GM18505 (cell line): ENCODE measurements at regions not wholly inside any gene's neighbourhood (a gene's known extent, or its start where the extent isn't known, plus 50 kb on each side); places are given as distances from the start of the nearest gene placed in this dataset.

Experiments
- ATAC-seq: cut with Tn5 transposase; IDR thresholded peaks from one replicate; pipeline ENCODE4 v1.9.1; 2021; ENCODE audit not compliant: unreplicated experiment
- POLR2A ChIP-seq: IDR thresholded peaks from 4 replicates; pipeline ENCODE4 v1.6.1; 2011; ENCODE audit warnings: borderline replicate concordance; ENCODE audit not compliant: insufficient read depth, insufficient read length; ENCODE audit errors: extremely low read depth

DNA sequence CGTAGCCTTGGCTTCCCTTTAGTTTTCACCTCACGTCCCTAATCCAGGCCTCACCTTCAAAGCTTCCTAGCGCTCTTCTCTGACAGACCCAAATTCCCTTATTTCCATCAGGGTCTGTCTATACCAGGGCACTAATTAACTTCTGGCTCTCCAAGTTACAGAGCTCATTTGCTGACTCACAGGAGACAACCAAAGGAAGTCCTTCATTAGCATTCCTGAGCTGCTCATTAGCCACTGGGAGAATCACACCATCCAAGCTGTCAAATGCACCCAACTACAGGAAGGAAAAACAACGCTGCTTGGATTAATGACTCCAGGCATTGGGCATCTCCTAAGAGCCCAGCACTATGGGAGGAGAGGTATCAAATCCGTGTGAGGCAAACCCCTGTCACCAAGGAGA lies 109.8 kb upstream of the ALK start:
- no peak for ATAC-seq
- no peak for TF ChIP-seq POLR2A

DNA sequence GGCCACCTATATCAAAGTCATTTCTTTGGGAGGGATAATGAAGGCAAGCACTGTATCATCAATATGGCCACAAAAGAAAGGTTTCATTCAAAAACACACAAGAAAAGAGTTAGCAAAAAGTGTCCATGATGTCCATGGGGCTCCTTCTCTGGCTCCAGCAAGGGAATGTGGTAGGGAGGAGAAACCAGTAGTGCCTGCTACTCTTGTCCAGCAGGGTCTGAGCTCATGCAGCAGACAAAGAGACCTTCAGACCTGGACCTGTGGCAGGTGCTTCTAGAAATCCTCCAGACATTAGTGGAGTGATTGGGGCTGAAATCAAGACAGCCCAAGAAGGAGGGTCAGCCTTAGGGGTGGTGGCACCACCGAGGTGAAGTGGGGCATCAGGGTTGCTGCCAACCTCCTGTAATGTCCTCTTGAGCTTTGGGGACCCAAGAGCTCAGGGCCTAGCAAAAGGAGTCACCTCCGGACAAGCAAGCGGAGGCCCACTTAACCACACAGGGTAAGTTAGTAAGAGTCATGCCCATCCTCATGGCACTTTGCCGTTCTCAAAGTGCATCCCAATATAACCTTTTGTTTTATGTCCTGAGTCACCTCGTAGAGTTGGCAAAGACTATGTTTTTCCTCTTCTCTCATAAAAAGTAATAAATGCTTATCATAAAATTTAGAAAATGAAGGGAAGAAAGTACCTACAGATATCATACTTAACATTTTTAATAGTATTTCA lies 112.6 kb upstream of the YPEL5 start:
- ATAC-seq = no peak
- TF ChIP-seq POLR2A = no peak

DNA sequence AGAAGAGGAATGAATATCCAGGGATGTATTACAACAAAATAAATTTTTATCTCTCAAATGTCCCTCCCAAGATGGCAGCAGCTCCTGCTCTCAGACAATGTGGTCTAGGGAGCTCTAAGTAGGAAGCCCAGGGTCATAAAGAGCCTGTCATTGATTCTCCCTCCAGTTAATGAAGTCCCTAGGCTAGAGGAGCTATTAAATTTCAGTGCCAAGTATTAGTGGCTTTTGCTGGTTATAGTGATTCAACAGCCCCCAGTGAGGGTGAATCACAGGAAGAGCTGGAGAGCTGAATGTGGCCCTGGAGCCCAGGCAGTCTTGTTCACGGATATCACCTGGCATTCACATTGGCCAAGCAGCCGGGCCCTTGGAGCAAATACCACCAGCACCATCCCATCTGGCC lies 109.8 kb upstream of the YPEL5 start:
- no peak for TF ChIP-seq POLR2A
- no peak for ATAC-seq

DNA sequence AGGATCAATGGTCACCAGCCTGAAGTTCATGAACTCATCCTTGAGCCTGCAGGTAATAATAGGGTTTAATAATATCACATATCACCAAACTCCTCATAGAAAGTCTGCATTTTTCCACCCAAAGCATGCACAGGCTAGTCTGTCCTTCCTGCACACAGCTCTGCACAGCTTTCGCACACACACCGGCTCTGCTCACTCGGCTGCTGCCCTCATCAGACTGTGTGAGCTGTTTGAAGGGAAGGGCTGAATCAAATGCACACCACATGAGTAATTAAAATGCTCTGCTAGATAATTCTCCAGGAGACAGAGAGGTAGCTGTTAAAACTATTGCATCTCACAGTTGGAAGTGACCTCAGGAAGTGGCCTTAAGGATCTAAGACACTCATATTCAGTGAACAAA lies 108.4 kb upstream of the YPEL5 start:
- ATAC-seq = no peak
- no peak for TF ChIP-seq POLR2A

DNA sequence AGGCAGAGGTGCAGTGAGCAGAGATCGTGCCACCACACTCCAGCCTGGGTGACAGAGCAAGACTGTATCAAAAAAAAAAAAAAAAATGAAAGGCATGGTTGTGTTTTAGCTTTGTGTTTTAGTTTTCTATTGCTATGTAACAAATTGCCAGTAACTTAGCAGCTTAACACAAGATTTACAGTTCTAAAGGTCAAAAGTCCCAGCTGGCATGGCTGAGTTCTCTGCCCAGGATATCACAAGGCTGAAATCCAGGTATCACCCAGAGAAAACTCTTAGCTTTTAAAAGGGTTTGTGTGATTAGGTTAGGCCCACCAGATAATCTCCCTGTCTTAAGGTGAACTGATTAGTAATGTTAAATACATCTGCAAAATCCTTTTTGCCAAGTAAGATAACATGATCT lies 107.7 kb upstream of the YPEL5 start:
- no peak for TF ChIP-seq POLR2A
- no peak for ATAC-seq

DNA sequence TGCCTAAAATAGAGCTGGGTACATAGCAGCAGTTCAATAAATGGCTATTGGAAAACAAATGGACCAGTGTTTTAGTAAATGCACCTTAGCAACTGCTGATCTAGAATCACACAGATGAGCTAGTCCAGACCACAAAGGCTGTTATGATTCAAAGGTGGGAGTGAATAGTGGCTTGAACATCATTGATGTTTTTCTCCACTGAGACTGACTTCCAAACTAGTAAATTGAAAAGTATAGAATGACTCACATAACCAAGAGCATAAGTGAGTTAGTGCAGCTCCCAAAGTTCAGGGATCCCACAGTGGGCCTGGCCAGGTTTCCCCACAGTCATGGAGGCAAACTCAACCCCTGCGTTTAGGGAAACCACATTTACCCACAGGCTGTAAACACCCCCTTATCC lies 106.7 kb upstream of the YPEL5 start:
- no peak for TF ChIP-seq POLR2A
- ATAC-seq = no peak

DNA sequence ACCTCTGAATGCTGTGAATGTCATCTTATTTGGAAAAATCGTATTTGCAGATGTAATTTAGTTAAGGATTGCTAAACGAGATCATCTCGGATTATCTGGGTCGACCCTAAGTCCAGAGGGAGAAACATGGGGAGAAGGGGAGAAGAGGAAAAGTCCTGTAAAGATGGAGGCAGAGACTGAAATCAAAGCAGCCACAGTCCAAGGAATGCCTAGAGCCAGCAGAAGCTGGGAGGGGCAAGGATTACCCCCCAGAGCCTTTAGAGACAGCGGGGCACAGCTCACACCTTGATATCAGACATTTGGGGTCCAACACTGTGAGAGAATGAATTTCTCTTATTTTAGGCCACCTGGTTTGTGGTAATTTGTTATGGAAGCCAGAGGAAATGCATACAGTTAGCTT lies 104.9 kb upstream of the YPEL5 start:
- no peak for ATAC-seq
- no peak for TF ChIP-seq POLR2A

DNA sequence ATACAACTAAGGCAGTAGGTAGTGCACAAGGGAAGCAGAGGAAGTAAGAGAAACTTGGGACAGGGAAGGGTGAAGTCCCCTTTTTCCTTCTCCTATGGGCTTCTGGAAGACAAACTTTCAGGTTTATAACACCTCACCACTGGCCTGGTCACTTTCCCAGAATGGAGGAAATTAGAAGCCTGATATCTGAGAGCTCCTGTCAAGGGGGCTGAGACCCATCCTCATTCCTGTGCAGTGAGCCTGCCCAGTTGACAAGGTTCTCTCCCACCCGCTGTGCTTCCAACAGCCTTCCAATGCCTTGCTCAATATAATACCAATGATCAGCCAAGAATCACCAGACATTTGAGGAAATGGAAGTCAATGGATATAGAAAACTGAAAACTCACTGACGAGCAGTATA lies 100.4 kb upstream of the YPEL5 start:
- no peak for ATAC-seq
- no peak for TF ChIP-seq POLR2A

DNA sequence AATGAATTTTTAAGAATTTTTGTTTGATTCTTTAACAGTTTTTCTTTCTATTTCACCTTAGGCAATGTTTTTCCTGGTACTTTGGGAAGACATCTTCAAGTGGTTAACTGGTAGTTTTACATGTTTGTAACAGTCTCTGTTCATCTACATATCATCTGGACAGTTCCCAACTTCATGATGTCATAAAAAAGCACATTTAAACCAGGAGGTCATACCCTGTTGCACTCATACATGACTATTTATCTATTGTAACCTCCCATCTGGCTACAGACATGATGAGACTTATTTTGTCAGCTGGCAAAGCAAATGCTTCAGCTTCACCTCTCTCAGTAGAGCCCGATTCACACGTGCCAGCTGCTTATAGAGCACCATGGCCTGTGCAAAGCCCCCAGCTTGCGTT lies 99.8 kb upstream of the YPEL5 start:
- no peak for ATAC-seq
- TF ChIP-seq POLR2A = no peak

DNA sequence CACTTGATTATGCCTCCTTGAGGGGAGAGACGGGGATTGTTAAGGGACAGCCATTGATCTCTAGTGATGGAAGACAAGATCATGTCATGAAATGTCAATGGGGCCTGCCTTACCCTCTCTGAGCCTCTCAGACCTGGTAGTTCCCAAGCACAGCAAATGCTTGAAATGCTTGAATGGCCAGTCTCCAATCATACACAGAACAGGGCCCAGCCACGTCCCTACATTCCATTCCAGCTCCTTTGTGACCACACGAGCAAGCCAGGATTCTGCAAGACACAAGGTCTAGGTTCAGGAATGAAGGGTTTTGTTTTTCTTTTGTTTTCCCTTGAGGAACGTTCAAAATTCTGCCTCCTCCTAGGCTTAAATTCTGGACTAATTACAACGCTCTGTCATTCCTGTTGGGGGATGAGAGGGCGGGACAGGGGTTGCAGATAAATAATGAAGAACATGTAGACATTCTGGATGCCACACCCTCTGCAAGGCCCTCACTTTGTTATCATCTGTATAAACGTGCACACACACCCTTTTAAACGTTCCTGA lies 98.1 kb upstream of the YPEL5 start:
- ATAC-seq = no peak
- no peak for TF ChIP-seq POLR2A

DNA sequence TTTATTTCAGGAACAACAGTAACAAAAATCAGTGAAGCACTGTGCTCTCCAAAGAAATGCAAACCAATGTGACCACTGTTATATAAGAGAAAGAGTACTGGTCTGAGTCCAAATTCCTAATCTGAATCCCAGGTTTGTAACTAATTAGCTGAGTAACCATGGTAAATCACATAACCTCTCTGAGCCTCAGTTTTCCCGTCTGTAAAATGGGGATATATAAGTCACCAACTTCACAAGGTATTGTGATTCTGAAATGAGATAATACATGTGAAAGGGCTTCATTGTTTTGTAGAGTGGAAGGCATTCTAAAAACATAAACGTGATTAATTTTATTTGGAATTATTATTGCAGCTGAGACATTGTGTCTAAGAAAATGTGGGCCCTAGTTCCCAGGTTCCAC lies 91.3 kb upstream of the YPEL5 start:
- no peak for ATAC-seq
- TF ChIP-seq POLR2A = no peak

DNA sequence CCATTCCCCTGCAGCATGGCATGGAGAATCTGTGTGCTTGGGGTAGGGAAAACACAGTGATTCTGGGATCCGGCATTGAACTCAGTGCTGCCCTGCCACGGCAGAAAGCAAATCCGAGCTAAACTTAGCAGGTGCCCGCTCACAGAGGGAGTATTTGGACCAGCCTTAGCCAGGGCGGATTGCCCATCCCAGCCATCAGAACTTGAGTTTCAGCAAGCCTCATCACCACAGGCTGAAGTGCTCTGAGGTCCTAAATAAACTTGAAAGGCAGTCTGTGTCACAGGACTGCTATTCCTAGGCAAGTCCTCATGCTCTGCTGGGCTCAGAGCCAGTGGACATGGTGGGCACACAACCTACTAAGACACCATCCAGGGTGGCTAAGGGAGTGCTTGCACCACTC lies 86.2 kb upstream of the YPEL5 start:
- TF ChIP-seq POLR2A = no peak
- ATAC-seq = no peak

DNA sequence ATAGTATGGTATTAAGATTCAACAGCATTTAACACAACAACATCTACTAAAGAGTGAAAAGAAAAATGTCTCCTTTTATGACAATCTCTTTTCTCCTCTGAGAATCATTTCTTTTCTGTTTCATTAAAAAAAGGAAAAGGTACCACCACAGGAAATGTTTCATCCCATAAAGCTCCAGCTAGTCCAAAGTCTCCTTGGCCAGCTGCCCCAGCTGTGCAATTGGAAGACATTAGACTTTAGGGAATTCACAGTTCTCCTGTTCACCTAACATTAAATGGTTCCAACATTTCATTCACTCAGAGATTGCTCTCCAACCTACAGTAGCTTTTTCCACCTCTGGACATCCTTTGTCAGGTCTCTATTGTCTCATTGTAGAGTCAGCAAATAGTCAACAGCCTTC lies 78.7 kb upstream of the YPEL5 start:
- TF ChIP-seq POLR2A = no peak
- no peak for ATAC-seq

DNA sequence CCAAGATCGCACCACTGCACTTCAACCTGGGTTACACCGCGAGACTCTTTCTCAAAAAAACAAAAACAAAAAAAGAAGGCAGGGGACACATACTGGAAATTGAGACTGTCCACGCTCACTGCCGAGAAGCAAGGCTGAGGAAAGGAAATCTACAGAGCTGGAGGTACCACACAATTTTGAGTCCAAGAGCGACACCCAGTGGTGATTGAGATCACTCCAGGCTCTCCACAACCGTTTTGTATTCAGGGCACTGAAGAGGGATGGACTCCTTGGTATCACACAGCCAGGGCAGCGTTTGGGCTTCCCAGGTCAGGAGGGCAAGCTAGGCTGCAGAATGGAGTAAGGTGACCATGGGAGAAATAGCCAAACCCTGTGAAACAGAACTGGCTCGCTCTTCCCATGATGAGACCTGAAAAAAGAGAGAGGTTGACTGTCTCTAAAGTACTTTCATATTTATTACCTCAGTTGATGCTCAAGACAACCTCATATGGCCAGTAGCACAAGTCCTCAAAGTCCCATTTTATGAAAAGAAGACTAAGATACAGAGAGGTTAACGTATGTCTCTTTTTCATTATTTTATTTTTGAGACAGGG lies 74.5 kb upstream of the YPEL5 start:
- TF ChIP-seq POLR2A = no peak
- peak; percentile 61 for ATAC-seq
